ENCODE measurements at regions not wholly inside any gene's neighbourhood (a gene's known extent, or its start where the extent isn't known, plus 50 kb on each side); places are given as distances from the start of the nearest gene placed in this dataset.

DNA sequence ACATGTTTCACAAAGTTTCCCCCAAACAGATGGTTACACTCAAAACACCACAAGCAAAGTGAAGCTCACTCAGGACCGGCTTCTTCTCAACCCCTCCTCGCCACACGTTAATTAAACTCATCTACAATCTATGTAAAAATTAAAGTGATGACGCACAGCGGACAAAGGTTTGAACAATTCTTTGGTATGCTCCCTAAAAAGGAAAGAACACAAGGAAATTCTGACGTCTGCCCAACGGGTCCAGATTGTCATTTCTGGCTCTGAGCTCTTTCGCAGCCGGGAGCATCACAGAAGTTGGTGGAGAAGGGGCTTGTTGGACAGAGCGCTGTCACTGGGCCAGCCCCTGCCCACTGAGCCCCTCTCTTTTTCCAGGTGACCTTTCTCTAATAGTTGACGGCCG, 173.7 kb upstream of the CHRNA7 start:
- TF ChIP-seq, protein P1, sequence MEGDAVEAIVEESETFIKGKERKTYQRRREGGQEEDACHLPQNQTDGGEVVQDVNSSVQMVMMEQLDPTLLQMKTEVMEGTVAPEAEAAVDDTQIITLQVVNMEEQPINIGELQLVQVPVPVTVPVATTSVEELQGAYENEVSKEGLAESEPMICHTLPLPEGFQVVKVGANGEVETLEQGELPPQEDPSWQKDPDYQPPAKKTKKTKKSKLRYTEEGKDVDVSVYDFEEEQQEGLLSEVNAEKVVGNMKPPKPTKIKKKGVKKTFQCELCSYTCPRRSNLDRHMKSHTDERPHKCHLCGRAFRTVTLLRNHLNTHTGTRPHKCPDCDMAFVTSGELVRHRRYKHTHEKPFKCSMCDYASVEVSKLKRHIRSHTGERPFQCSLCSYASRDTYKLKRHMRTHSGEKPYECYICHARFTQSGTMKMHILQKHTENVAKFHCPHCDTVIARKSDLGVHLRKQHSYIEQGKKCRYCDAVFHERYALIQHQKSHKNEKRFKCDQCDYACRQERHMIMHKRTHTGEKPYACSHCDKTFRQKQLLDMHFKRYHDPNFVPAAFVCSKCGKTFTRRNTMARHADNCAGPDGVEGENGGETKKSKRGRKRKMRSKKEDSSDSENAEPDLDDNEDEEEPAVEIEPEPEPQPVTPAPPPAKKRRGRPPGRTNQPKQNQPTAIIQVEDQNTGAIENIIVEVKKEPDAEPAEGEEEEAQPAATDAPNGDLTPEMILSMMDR (tag by site-specific recombination; IDR thresholded peaks at IDR 0.05) = no peak
- TF ChIP-seq, protein P2, sequence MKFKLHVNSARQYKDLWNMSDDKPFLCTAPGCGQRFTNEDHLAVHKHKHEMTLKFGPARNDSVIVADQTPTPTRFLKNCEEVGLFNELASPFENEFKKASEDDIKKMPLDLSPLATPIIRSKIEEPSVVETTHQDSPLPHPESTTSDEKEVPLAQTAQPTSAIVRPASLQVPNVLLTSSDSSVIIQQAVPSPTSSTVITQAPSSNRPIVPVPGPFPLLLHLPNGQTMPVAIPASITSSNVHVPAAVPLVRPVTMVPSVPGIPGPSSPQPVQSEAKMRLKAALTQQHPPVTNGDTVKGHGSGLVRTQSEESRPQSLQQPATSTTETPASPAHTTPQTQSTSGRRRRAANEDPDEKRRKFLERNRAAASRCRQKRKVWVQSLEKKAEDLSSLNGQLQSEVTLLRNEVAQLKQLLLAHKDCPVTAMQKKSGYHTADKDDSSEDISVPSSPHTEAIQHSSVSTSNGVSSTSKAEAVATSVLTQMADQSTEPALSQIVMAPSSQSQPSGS (tag by site-specific recombination; IDR thresholded peaks at IDR 0.05; ENCODE audit: low read depth) = no peak
- TF ChIP-seq GLI2 (tag by site-specific recombination; IDR thresholded peaks at IDR 0.05; ENCODE audit: borderline replicate concordance, low read depth) = no peak
- TF ChIP-seq, protein P3, sequence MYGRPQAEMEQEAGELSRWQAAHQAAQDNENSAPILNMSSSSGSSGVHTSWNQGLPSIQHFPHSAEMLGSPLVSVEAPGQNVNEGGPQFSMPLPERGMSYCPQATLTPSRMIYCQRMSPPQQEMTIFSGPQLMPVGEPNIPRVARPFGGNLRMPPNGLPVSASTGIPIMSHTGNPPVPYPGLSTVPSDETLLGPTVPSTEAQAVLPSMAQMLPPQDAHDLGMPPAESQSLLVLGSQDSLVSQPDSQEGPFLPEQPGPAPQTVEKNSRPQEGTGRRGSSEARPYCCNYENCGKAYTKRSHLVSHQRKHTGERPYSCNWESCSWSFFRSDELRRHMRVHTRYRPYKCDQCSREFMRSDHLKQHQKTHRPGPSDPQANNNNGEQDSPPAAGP (tag by site-specific recombination; IDR thresholded peaks at IDR 0.05) = no peak
- TF ChIP-seq BCL11A (tag by site-specific recombination; IDR thresholded peaks at IDR 0.05; ENCODE audit: low read depth) = no peak
- TF ChIP-seq, protein P4, sequence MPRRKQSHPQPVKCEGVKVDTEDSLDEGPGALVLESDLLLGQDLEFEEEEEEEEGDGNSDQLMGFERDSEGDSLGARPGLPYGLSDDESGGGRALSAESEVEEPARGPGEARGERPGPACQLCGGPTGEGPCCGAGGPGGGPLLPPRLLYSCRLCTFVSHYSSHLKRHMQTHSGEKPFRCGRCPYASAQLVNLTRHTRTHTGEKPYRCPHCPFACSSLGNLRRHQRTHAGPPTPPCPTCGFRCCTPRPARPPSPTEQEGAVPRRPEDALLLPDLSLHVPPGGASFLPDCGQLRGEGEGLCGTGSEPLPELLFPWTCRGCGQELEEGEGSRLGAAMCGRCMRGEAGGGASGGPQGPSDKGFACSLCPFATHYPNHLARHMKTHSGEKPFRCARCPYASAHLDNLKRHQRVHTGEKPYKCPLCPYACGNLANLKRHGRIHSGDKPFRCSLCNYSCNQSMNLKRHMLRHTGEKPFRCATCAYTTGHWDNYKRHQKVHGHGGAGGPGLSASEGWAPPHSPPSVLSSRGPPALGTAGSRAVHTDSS (tag by site-specific recombination; IDR thresholded peaks at IDR 0.05) = no peak

All from HEK293 (cell line).